ENCODE measurements at regions not wholly inside any gene's neighbourhood (a gene's known extent, or its start where the extent isn't known, plus 50 kb on each side); places are given as distances from the start of the nearest gene placed in this dataset.

- Histone ChIP-seq H3K9me3 (ENCODE audit: control insufficient read depth, low read length) (peaks cover 7% of the 10 kb centered on the region), H3K27me3 (ENCODE audit: control insufficient read depth, insufficient read depth, low read length, poor library complexity, severe bottlenecking) (no peaks in the 10 kb centered on the region), H3K4me3 (ENCODE audit: low read length) (no peak overlapping the region), H3K36me3 (ENCODE audit: control insufficient read depth, insufficient read depth, low read length) (no peaks in the 10 kb centered on the region), H3K4me1 (ENCODE audit: control insufficient read depth, insufficient read depth, low read length) (no peaks in the 10 kb centered on the region), H3K9ac (ENCODE audit: extremely low read depth, low read length, poor library complexity, severe bottlenecking) (no peak overlapping the region), H3K27ac (ENCODE audit: low read depth, low read length) (no peak overlapping the region)
- DNase-seq, result no peak
- Mint-ChIP-seq H3K27ac (no peak overlapping the region), H3K36me3 (ENCODE audit: low read depth) (no peaks in the 10 kb centered on the region), H3K27me3 (ENCODE audit: insufficient read depth) (no peaks in the 10 kb centered on the region), H3K4me3 (no peak overlapping the region), H3K4me1 (no peaks in the 10 kb centered on the region), H3K9me3 (peaks cover 17% of the 10 kb centered on the region)
- TF ChIP-seq CTCF (conservative IDR thresholded peaks at IDR 0.05), result no peak
- 97 to 100% methylated on average over 1 of the region's 1 CpG for WGBS, 2 experiments (ENCODE audit: insufficient coverage in 1 of 2, insufficient read length in 1 of 2)
These were observed 985.2 kb upstream of the SEMA6D start for GRCh38 chr15:46732060-46732459.

GRCh38 chr15:46735115-46735514 is 982.2 kb upstream of the SEMA6D start:
- 83 to 100% methylated on average over 1 to 4 of the region's 4 CpGs for WGBS, 2 experiments (ENCODE audit: insufficient coverage in 1 of 2, insufficient read length in 1 of 2)
- H3K27ac ChIP-seq (ENCODE audit: low read depth, low read length), result no peak overlapping the region
- no peaks in the 10 kb centered on the region for H3K9me3 Mint-ChIP-seq

GRCh38 chr15:46751303-46751702 is 966.0 kb upstream of the SEMA6D start:
- H3K9me3 ChIP-seq (ENCODE audit: control insufficient read depth, low read length), result peaks cover 7% of the 10 kb centered on the region
- H3K27me3 ChIP-seq (ENCODE audit: control insufficient read depth, insufficient read depth, low read length, poor library complexity, severe bottlenecking), result no peaks in the 10 kb centered on the region
- H3K27ac ChIP-seq (ENCODE audit: low read depth, low read length), result no peak overlapping the region
- no peaks in the 10 kb centered on the region for H3K27me3 Mint-ChIP-seq (ENCODE audit: insufficient read depth)
- H3K4me1 Mint-ChIP-seq, result no peaks in the 10 kb centered on the region
- TF ChIP-seq CTCF (conservative IDR thresholded peaks at IDR 0.05), result no peak
- no peak overlapping the region for H3K9ac ChIP-seq (ENCODE audit: extremely low read depth, low read length, poor library complexity, severe bottlenecking)
- no peak overlapping the region for H3K4me3 ChIP-seq (ENCODE audit: low read length)
- H3K36me3 Mint-ChIP-seq (ENCODE audit: low read depth), result peaks cover 3% of the 10 kb centered on the region
- H3K27ac Mint-ChIP-seq, result no peak overlapping the region
- no peaks in the 10 kb centered on the region for H3K36me3 ChIP-seq (ENCODE audit: control insufficient read depth, insufficient read depth, low read length)
- H3K4me3 Mint-ChIP-seq, result no peak overlapping the region
- no peaks in the 10 kb centered on the region for H3K4me1 ChIP-seq (ENCODE audit: control insufficient read depth, insufficient read depth, low read length)
- peaks cover 14% of the 10 kb centered on the region for H3K9me3 Mint-ChIP-seq
- DNase-seq, result no peak
- 79 to 100% methylated on average over 2 to 3 of the region's 3 CpGs for WGBS, 2 experiments (ENCODE audit: insufficient coverage in 1 of 2, insufficient read length in 1 of 2)

More at GRCh38 chr15:46735115-46735514, 982.2 kb upstream of the SEMA6D start:
- H3K4me1 ChIP-seq (ENCODE audit: control insufficient read depth, insufficient read depth, low read length), result no peaks in the 10 kb centered on the region
- no peaks in the 10 kb centered on the region for H3K36me3 Mint-ChIP-seq (ENCODE audit: low read depth)
- no peak overlapping the region for H3K4me3 Mint-ChIP-seq
- H3K27ac Mint-ChIP-seq, result no peak overlapping the region
- no peaks in the 10 kb centered on the region for H3K27me3 Mint-ChIP-seq (ENCODE audit: insufficient read depth)
- no peaks in the 10 kb centered on the region for H3K27me3 ChIP-seq (ENCODE audit: control insufficient read depth, insufficient read depth, low read length, poor library complexity, severe bottlenecking)
- H3K36me3 ChIP-seq (ENCODE audit: control insufficient read depth, insufficient read depth, low read length), result no peaks in the 10 kb centered on the region
- no peaks in the 10 kb centered on the region for H3K4me1 Mint-ChIP-seq
- no peak for DNase-seq
- H3K9ac ChIP-seq (ENCODE audit: extremely low read depth, low read length, poor library complexity, severe bottlenecking), result no peak overlapping the region
- no peak overlapping the region for H3K4me3 ChIP-seq (ENCODE audit: low read length)
- no peaks in the 10 kb centered on the region for H3K9me3 ChIP-seq (ENCODE audit: control insufficient read depth, low read length)
- TF ChIP-seq CTCF (conservative IDR thresholded peaks at IDR 0.05), result no peak
